H1 (cell line): ENCODE measurements at regions not wholly inside any gene's neighbourhood (a gene's known extent, or its start where the extent isn't known, plus 50 kb on each side); places are given as distances from the start of the nearest gene placed in this dataset.

ENCODE experiments used
- ATF2 ChIP-seq: IDR thresholded peaks from 2 replicates; pipeline ENCODE4 v1.6.1; 2012; ENCODE audit warnings: low read length, inconsistent platforms
- CHD2 ChIP-seq: IDR thresholded peaks from 2 replicates; pipeline ENCODE4 v1.6.1; 2012; ENCODE audit warnings: low read length, improper control_type of control experiment
- CTCF ChIP-seq, 3 experiments: IDR thresholded peaks; 1 replicate in 2 of 3; 2 replicates in 1 of 3; pipeline versions ENCODE4 v1.5.1 to v1.6.1; 2011; ENCODE audit warnings: low read length in 3 of 3, mild to moderate bottlenecking in 3 of 3, inconsistent platforms in 2 of 3, low read depth in 1 of 3, moderate library complexity in 1 of 3; ENCODE audit not compliant: insufficient read depth in 1 of 3; ENCODE audit errors: control extremely low read depth in 1 of 3
- EP300 ChIP-seq, 2 experiments: IDR thresholded peaks; 1 replicate in 1 of 2; 2 replicates in 1 of 2; pipeline ENCODE4 v1.6.1; 2011 to 2012; ENCODE audit warnings: low read depth in 2 of 2, low read length in 2 of 2, mild to moderate bottlenecking in 2 of 2, borderline replicate concordance in 1 of 2, inconsistent platforms in 1 of 2, moderate library complexity in 1 of 2
- POLR2A ChIP-seq, 2 experiments: IDR thresholded peaks; 1 replicate in 1 of 2; 2 replicates in 1 of 2; pipeline ENCODE4 v1.6.1; 2011; ENCODE audit warnings: low read depth in 2 of 2, low read length in 2 of 2, mild to moderate bottlenecking in 2 of 2; ENCODE audit errors: control extremely low read depth in 1 of 2
- POLR2AphosphoS5 ChIP-seq: IDR thresholded peaks from 2 replicates; pipeline ENCODE4 v1.6.1; 2011; ENCODE audit warnings: low read depth, low read length
- RAD21 ChIP-seq, 2 experiments: IDR thresholded peaks in 1 of 2; conservative IDR thresholded peaks in 1 of 2; 2 replicates each; pipeline ENCODE4 v1.6.1; 2011; ENCODE audit warnings: low read depth in 2 of 2, low read length in 2 of 2, improper control_type of control experiment in 1 of 2, inconsistent platforms in 1 of 2, mild to moderate bottlenecking in 1 of 2, moderate library complexity in 1 of 2
- SP1 ChIP-seq: IDR thresholded peaks from 2 replicates; pipeline ENCODE4 v1.6.1; 2011; ENCODE audit warnings: low read depth, low read length
- SP4 ChIP-seq: IDR thresholded peaks from 2 replicates; pipeline ENCODE4 v1.6.1; 2012; ENCODE audit warnings: low read length, inconsistent platforms
- SUZ12 ChIP-seq: fragments of 200-600 bp; sonication (generic); IDR thresholded peaks from 2 replicates; pipeline ENCODE4 v1.6.1; 2012; ENCODE audit warnings: mild to moderate bottlenecking, inconsistent platforms, low read length, moderate library complexity, mixed read lengths
- TAF1 ChIP-seq: IDR thresholded peaks from 2 replicates; pipeline ENCODE4 v1.6.1; 2011; ENCODE audit warnings: mild to moderate bottlenecking, low read depth, low read length
- TAF7 ChIP-seq: optimal IDR thresholded peaks from 2 replicates; pipeline ENCODE3; 2011; ENCODE audit warnings: low read depth, mild to moderate bottlenecking, inconsistent platforms, low read length, moderate library complexity, borderline replicate concordance
- TEAD4 ChIP-seq: IDR thresholded peaks from 2 replicates; pipeline ENCODE4 v1.6.1; 2012; ENCODE audit warnings: low read depth, low read length, inconsistent platforms, mixed read lengths
- ZNF274 ChIP-seq: IDR thresholded peaks from 2 replicates; pipeline ENCODE4 v1.7.0; 2012; ENCODE audit warnings: low read length, borderline replicate concordance; ENCODE audit errors: extremely low read depth

DNA sequence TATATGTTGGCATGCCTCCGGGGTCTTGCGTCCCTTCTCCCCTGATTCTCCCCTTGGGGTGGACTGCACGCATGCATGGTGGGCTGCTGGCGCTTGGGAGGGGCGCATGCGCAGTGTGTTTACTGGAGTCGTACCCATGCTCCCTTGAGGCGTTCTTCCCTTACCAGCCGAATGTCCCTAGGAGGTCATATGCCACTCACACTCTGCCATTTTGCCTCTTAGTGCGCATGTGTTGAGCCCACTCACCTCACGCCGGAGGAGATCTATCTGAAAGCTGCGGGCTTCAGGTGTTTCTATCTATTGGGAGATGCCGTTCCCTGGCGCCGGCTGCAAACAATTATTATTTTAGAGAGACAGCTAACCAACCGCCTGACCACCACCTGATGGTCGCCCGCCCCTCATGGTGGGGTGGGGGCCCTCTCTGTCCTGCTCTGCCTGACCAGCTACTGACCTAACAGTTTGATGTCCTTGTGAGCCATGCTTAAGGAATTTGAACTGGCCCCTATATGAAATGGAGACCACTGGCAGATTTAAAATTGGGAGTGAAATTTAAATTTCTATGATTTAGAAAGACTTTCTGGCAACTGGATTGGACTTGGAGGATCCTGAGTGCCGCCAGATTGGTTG lies 179.6 kb downstream of the RNF144A start:
- TF ChIP-seq SP4 (no peak), RAD21 (IDR thresholded peaks at IDR 0.05 in 1 of 2, conservative IDR thresholded peaks at IDR 0.05 in 1 of 2; ENCODE audit: low read depth in 2 of 2, low read length in 2 of 2) (no peak), POLR2A (IDR thresholded peaks at IDR 0.05; ENCODE audit: control extremely low read depth in 1 of 2, low read depth in 2 of 2, low read length in 2 of 2) (no peak), EP300 (IDR thresholded peaks at IDR 0.05; ENCODE audit: borderline replicate concordance in 1 of 2, low read depth in 2 of 2, low read length in 2 of 2) (no peak), CTCF (IDR thresholded peaks at IDR 0.05; ENCODE audit: control extremely low read depth in 1 of 3, insufficient read depth in 1 of 3, low read depth in 1 of 3, low read length in 3 of 3) (no peak), TAF7 (no peak), TAF1 (no peak), SP1 (no peak), SUZ12 (no peak), CHD2 (no peak), TEAD4 (no peak), POLR2AphosphoS5 (no peak), ATF2 (no peak), ZNF274 (no peak)
